ENCODE measurements at regions not wholly inside any gene's neighbourhood (a gene's known extent, or its start where the extent isn't known, plus 50 kb on each side); places are given as distances from the start of the nearest gene placed in this dataset.

GRCh38 chr15:31469786-31470525 lies 143.3 kb downstream of the KLF13 start:
- H3K9me3 ChIP-seq (ENCODE audit: control insufficient read depth, insufficient read depth, low read length), result no peaks in the 10 kb centered on the region
- no peaks in the 10 kb centered on the region for H3K4me1 ChIP-seq (ENCODE audit: control insufficient read depth, insufficient read depth, low read length)
- H3K27me3 ChIP-seq (ENCODE audit: control insufficient read depth, insufficient read depth, low read length), result no peaks in the 10 kb centered on the region
- H3K4me3 ChIP-seq (ENCODE audit: low read depth, low read length), result no peak overlapping the region
- H3K9ac ChIP-seq (ENCODE audit: low read depth, low read length), result no peak overlapping the region
- H3K36me3 ChIP-seq (ENCODE audit: control insufficient read depth, insufficient read depth, low read length), result no peaks in the 10 kb centered on the region

- no peaks in the 10 kb centered on the region for H3K9me3 ChIP-seq (ENCODE audit: control insufficient read depth, insufficient read depth, low read length)
- H3K4me3 ChIP-seq (ENCODE audit: low read depth, low read length), result no peak overlapping the region
- no peaks in the 10 kb centered on the region for H3K4me1 ChIP-seq (ENCODE audit: control insufficient read depth, insufficient read depth, low read length)
- H3K36me3 ChIP-seq (ENCODE audit: control insufficient read depth, insufficient read depth, low read length), result no peaks in the 10 kb centered on the region
- H3K27me3 ChIP-seq (ENCODE audit: control insufficient read depth, insufficient read depth, low read length), result no peaks in the 10 kb centered on the region
- no peak overlapping the region for H3K9ac ChIP-seq (ENCODE audit: low read depth, low read length)
Observed at GRCh38 chr15:31470756-31471155, 144.1 kb downstream of the KLF13 start.

GRCh38 chr15:31471731-31472430 lies 145.2 kb downstream of the KLF13 start:
- Histone ChIP-seq H3K9ac (ENCODE audit: low read depth, low read length) (no peak overlapping the region), H3K9me3 (ENCODE audit: control insufficient read depth, insufficient read depth, low read length) (no peaks in the 10 kb centered on the region), H3K4me1 (ENCODE audit: control insufficient read depth, insufficient read depth, low read length) (no peaks in the 10 kb centered on the region), H3K4me3 (ENCODE audit: low read depth, low read length) (no peak overlapping the region), H3K27me3 (ENCODE audit: control insufficient read depth, insufficient read depth, low read length) (no peaks in the 10 kb centered on the region), H3K36me3 (ENCODE audit: control insufficient read depth, insufficient read depth, low read length) (no peaks in the 10 kb centered on the region)

DNA sequence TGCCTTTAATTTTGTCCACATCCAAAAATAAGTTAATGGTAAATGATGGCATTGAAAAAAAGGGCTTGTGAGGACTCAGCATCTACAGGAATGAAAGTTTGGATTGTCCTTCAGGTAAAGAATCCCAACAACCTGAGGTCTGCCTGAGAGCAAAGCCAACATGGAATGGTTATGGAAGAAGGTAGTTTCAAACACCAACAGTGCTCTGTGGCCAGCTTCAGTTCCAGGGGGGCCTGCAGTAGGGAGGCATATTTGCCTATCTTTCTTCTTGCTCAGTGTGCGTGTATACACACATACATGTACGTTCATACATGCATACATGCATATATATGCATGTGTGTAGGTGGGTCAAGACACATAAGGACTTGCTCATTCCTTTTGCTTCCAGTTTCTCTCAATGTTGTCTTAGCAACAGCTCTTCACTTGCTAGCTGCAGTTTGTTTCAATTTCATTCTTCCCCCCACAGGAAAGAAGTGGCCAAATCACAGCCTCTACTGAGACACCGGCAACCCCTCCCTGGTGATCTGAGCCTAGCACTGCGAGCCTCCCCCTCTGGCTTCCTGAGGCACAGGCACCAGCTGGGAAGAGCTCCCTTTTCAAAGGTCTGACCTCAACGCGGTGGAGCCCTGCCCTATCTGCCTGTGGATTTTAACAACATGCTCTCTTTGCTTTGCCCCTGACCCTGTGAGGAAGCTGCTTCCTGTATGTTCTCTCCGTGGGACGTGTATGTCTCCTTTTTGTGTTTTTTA lies 146.2 kb downstream of the KLF13 start:
- Histone ChIP-seq H3K4me3 (ENCODE audit: low read depth, low read length) (no peak overlapping the region), H3K4me1 (ENCODE audit: control insufficient read depth, insufficient read depth, low read length) (no peaks in the 10 kb centered on the region), H3K36me3 (ENCODE audit: control insufficient read depth, insufficient read depth, low read length) (no peaks in the 10 kb centered on the region), H3K27me3 (ENCODE audit: control insufficient read depth, insufficient read depth, low read length) (no peaks in the 10 kb centered on the region), H3K9ac (ENCODE audit: low read depth, low read length) (no peak overlapping the region), H3K9me3 (ENCODE audit: control insufficient read depth, insufficient read depth, low read length) (no peaks in the 10 kb centered on the region)

DNA sequence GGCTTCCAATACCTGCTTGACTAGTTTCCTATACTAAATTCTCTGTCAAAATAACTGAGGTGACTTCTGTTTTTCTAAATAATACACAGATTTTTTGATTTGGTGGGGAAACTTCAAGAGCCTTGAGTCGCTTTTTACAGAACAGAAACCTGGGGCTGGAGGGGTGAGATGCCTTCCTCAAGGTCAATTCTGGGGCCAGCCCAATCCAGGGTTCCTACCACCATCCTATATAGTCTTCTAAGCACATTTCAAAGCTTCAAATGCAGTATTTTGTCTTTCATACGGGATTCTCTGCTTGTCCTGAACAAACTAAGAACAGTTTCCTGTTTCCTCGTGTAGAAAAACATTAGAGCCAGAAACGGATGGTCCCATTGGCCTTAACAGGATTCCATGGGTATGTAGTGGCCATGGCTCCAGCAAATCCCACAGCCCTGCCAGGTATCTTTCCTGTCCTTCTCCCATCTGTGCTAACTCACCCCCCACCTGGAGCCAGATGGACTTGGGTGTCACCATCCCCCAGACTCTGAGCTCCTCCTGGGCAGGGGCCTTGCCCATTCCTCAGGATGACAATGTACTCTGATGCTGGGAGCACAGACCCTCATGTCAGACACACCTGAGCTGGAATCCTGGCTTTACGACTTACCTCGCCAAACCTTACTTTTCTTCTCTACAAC lies 146.9 kb downstream of the KLF13 start:
- H3K4me1 ChIP-seq (ENCODE audit: control insufficient read depth, insufficient read depth, low read length), result no peaks in the 10 kb centered on the region
- H3K36me3 ChIP-seq (ENCODE audit: control insufficient read depth, insufficient read depth, low read length), result no peaks in the 10 kb centered on the region
- H3K9me3 ChIP-seq (ENCODE audit: control insufficient read depth, insufficient read depth, low read length), result no peaks in the 10 kb centered on the region
- H3K9ac ChIP-seq (ENCODE audit: low read depth, low read length), result no peak overlapping the region
- H3K4me3 ChIP-seq (ENCODE audit: low read depth, low read length), result no peak overlapping the region
- H3K27me3 ChIP-seq (ENCODE audit: control insufficient read depth, insufficient read depth, low read length), result no peaks in the 10 kb centered on the region

- H3K36me3 ChIP-seq (ENCODE audit: control insufficient read depth, insufficient read depth, low read length), result no peaks in the 10 kb centered on the region
- H3K4me1 ChIP-seq (ENCODE audit: control insufficient read depth, insufficient read depth, low read length), result no peaks in the 10 kb centered on the region
- H3K9me3 ChIP-seq (ENCODE audit: control insufficient read depth, insufficient read depth, low read length), result no peaks in the 10 kb centered on the region
- no peak overlapping the region for H3K9ac ChIP-seq (ENCODE audit: low read depth, low read length)
- no peaks in the 10 kb centered on the region for H3K27me3 ChIP-seq (ENCODE audit: control insufficient read depth, insufficient read depth, low read length)
- no peak overlapping the region for H3K4me3 ChIP-seq (ENCODE audit: low read depth, low read length)
Observed at GRCh38 chr15:31474059-31474868, 147.6 kb downstream of the KLF13 start.

GRCh38 chr15:31476236-31476810 lies 149.7 kb downstream of the KLF13 start:
- Histone ChIP-seq H3K4me3 (ENCODE audit: low read depth, low read length) (no peak overlapping the region), H3K36me3 (ENCODE audit: control insufficient read depth, insufficient read depth, low read length) (no peaks in the 10 kb centered on the region), H3K4me1 (ENCODE audit: control insufficient read depth, insufficient read depth, low read length) (no peaks in the 10 kb centered on the region), H3K9ac (ENCODE audit: low read depth, low read length) (no peak overlapping the region), H3K27me3 (ENCODE audit: control insufficient read depth, insufficient read depth, low read length) (peaks cover 4% of the 10 kb centered on the region), H3K9me3 (ENCODE audit: control insufficient read depth, insufficient read depth, low read length) (no peaks in the 10 kb centered on the region)

GRCh38 chr15:31476866-31477265 lies 150.2 kb downstream of the KLF13 start:
- Histone ChIP-seq H3K9ac (ENCODE audit: low read depth, low read length) (no peak overlapping the region), H3K9me3 (ENCODE audit: control insufficient read depth, insufficient read depth, low read length) (no peaks in the 10 kb centered on the region), H3K4me1 (ENCODE audit: control insufficient read depth, insufficient read depth, low read length) (no peaks in the 10 kb centered on the region), H3K27me3 (ENCODE audit: control insufficient read depth, insufficient read depth, low read length) (peaks cover 9% of the 10 kb centered on the region), H3K36me3 (ENCODE audit: control insufficient read depth, insufficient read depth, low read length) (no peaks in the 10 kb centered on the region), H3K4me3 (ENCODE audit: low read depth, low read length) (no peak overlapping the region)

- H3K36me3 ChIP-seq (ENCODE audit: control insufficient read depth, insufficient read depth, low read length), result no peaks in the 10 kb centered on the region
- H3K4me3 ChIP-seq (ENCODE audit: low read depth, low read length), result no peak overlapping the region
- no peak overlapping the region for H3K9ac ChIP-seq (ENCODE audit: low read depth, low read length)
- no peaks in the 10 kb centered on the region for H3K9me3 ChIP-seq (ENCODE audit: control insufficient read depth, insufficient read depth, low read length)
- peaks cover 14% of the 10 kb centered on the region for H3K27me3 ChIP-seq (ENCODE audit: control insufficient read depth, insufficient read depth, low read length)
- H3K4me1 ChIP-seq (ENCODE audit: control insufficient read depth, insufficient read depth, low read length), result no peaks in the 10 kb centered on the region
Observed at GRCh38 chr15:31477301-31477700, 150.7 kb downstream of the KLF13 start.

- peaks cover 21% of the 10 kb centered on the region for H3K27me3 ChIP-seq (ENCODE audit: control insufficient read depth, insufficient read depth, low read length)
- no peak overlapping the region for H3K4me3 ChIP-seq (ENCODE audit: low read depth, low read length)
- no peak overlapping the region for H3K9ac ChIP-seq (ENCODE audit: low read depth, low read length)
- no peaks in the 10 kb centered on the region for H3K9me3 ChIP-seq (ENCODE audit: control insufficient read depth, insufficient read depth, low read length)
- H3K36me3 ChIP-seq (ENCODE audit: control insufficient read depth, insufficient read depth, low read length), result no peaks in the 10 kb centered on the region
- no peaks in the 10 kb centered on the region for H3K4me1 ChIP-seq (ENCODE audit: control insufficient read depth, insufficient read depth, low read length)
Observed at GRCh38 chr15:31477851-31478701, 151.4 kb downstream of the KLF13 start.

Measured in iPS-15b (cell line).